ENCODE measurements at regions not wholly inside any gene's neighbourhood (a gene's known extent, or its start where the extent isn't known, plus 50 kb on each side); places are given as distances from the start of the nearest gene placed in this dataset.

- Histone ChIP-seq H2AK5ac (ENCODE audit: low read depth, low read length) (no peak overlapping the region), H3K4me2 (ENCODE audit: insufficient read depth in 1 of 2, low read depth in 2 of 2, low read length in 2 of 2) (no peak overlapping the region), H3K79me1 (ENCODE audit: low read depth, low read length) (no peaks in the 10 kb centered on the region), H2BK5ac (ENCODE audit: low read depth, low read length) (no peak overlapping the region), H3K4me1 (replicated peaks in 1 of 4; ENCODE audit: control insufficient read depth in 3 of 4, insufficient read depth in 4 of 4, low read length in 3 of 4) (no peaks in the 10 kb centered on the region; a peak in 1 of 7 replicates), H3K23ac (ENCODE audit: insufficient read length) (no peak overlapping the region), H3K36me3 (ENCODE audit: control insufficient read depth in 2 of 4, insufficient read depth in 4 of 4, low read length in 3 of 4) (no peaks in the 10 kb centered on the region), H2AFZ (ENCODE audit: low read length) (no peak overlapping the region), H3K56ac (replicated peaks; ENCODE audit: insufficient read length, low read depth, low read length) (no peak overlapping the region), H4K20me1 (replicated peaks in 1 of 2; ENCODE audit: control insufficient read depth in 1 of 2, insufficient read depth in 2 of 2, low read length in 2 of 2) (no peaks in the 10 kb centered on the region), H3K23me2 (ENCODE audit: low read depth, low read length) (no peaks in the 10 kb centered on the region), H2BK12ac (ENCODE audit: low read depth, low read length) (no peak overlapping the region), H3K14ac (ENCODE audit: insufficient read length) (no peak overlapping the region), H3K9me3 (ENCODE audit: insufficient read depth in 2 of 2, low read depth in 1 of 2, low read length in 1 of 2) (no peaks in the 10 kb centered on the region), H3K18ac (ENCODE audit: extremely low read depth, low read length) (no peak overlapping the region), H2BK20ac (ENCODE audit: low read length) (no peak overlapping the region), H4K91ac (replicated peaks; ENCODE audit: insufficient read length, low read length) (no peak overlapping the region), H3K27ac (ENCODE audit: low read depth, low read length) (no peak overlapping the region), H3K27me3 (replicated peaks in 1 of 4; ENCODE audit: control insufficient read depth in 3 of 4, extremely low read depth in 1 of 4, insufficient read depth in 3 of 4, low read length in 3 of 4) (no peaks in the 10 kb centered on the region), H2BK15ac (ENCODE audit: low read length) (no peak overlapping the region), H2BK120ac (replicated peaks; ENCODE audit: low read depth, low read length) (no peak overlapping the region), H3K4ac (replicated peaks; ENCODE audit: insufficient read length, low read depth, low read length) (no peak overlapping the region), H3K4me3 (ENCODE audit: extremely low read depth in 1 of 4, insufficient read depth in 2 of 4, low read depth in 3 of 4, low read length in 4 of 4) (no peak overlapping the region), H4K8ac (ENCODE audit: extremely low read depth, insufficient read depth, low read length) (no peak overlapping the region), H3K79me2 (ENCODE audit: control insufficient read depth in 1 of 2, insufficient read depth in 2 of 2, low read length in 2 of 2) (no peaks in the 10 kb centered on the region), H3K9ac (replicated peaks in 1 of 4; ENCODE audit: extremely low read depth in 1 of 4, low read depth in 3 of 4, low read length in 3 of 4) (no peak overlapping the region), H4K5ac (ENCODE audit: insufficient read length, low read depth, low read length) (no peak overlapping the region)
- DNase-seq (ENCODE audit: low read depth in 1 of 2, low spot score in 2 of 2) (no peak), FAIRE-seq (no peak)
- ChIA-PET POLR2A (ENCODE audit: partially characterized antibody) (interaction anchor here (0.6 kb wide), 1 partner anchor 401 kb away, joined by 3 read pairs; no protein-coding TSS in a partner anchor), CTCF (ENCODE audit: partially characterized antibody) (no interaction called here)
- TF ChIP-seq CREB1 (IDR thresholded peaks at IDR 0.05) (no peak), CHD1 (IDR thresholded peaks at IDR 0.05; ENCODE audit: low read depth, low read length) (no peak), KDM1A (IDR thresholded peaks at IDR 0.05; ENCODE audit: borderline replicate concordance, low read length) (no peak), EZH2 (IDR thresholded peaks at IDR 0.05; ENCODE audit: low read depth, low read length, severe bottlenecking) (no peak), SIN3A (conservative IDR thresholded peaks at IDR 0.05 in 1 of 2, IDR thresholded peaks at IDR 0.05 in 1 of 2; ENCODE audit: low read depth in 1 of 2, low read length in 2 of 2) (no peak), JUND (IDR thresholded peaks at IDR 0.05; ENCODE audit: low read length) (no peak), KDM4A (IDR thresholded peaks at IDR 0.05; ENCODE audit: low read depth, low read length, severe bottlenecking) (no peak), MAFK (IDR thresholded peaks at IDR 0.05; ENCODE audit: low read depth, low read length) (no peak), SUZ12 (IDR thresholded peaks at IDR 0.05; ENCODE audit: low read length) (no peak), CTBP2 (IDR thresholded peaks at IDR 0.05; ENCODE audit: borderline replicate concordance, insufficient read depth, insufficient read length, low read length) (no peak), SIRT6 (IDR thresholded peaks at IDR 0.05; ENCODE audit: low read length) (no peak), TAF1 (IDR thresholded peaks at IDR 0.05; ENCODE audit: low read depth, low read length) (no peak), ZNF274 (IDR thresholded peaks at IDR 0.05; ENCODE audit: borderline replicate concordance, extremely low read depth, low read length) (no peak), CTCF (IDR thresholded peaks at IDR 0.05; ENCODE audit: control extremely low read depth in 1 of 3, insufficient read depth in 1 of 3, low read depth in 1 of 3, low read length in 3 of 3) (no peak)
These were observed 1539.4 kb upstream of the TENM4 start for GRCh38 chr11:80980227-80980626.

Data from H1 (cell line).